ENCODE measurements at regions not wholly inside any gene's neighbourhood (a gene's known extent, or its start where the extent isn't known, plus 50 kb on each side); places are given as distances from the start of the nearest gene placed in this dataset.
"Not testable (repeated sequence)": the region's sequence is repeated elsewhere in the genome, so short reads cannot be mapped to it uniquely, and the experiment has no call there.

DNA sequence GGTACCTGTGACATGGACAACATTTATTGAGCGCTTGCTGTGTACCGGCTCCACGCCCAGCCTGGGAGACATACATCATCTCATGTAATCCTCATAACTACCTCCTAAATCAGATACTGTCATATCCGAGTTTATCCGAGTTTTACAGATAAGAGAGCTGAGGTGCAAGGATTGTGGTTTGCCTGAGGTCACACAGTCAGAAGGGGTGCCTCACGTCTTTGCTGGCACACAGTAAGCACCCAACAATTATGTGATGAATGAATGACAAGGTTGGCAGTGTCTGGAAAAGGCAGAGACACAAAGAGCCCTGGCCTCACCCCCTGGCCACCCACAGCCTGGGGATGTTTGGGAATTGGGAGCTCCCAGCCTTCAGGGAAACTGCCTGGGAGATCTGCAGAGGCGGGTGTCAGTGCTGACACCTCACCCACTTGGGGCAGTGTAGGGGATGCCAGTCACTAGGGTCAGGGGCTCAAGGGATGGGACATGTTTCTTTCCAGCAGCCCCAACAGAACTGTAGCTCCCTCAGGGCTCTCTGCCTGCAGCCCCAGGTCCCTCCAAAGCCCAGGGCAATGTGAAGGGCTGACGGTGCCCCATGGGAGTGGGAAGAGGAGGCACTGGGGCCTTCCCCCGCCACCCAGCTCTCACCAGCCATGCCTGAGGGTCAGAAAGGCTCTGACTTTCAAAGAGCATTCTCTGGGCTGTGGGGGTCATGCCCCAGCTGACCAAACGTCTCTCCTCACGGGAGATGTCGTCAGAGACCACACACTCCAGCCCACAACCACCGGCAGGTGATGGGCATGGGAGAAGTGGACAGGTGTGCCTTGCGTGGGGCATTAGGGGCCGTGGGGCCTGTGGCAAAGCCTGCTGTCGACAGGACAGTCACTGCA, 157.5 kb downstream of the ZFP36L2 start:
- no peak for DNase-seq

DNA sequence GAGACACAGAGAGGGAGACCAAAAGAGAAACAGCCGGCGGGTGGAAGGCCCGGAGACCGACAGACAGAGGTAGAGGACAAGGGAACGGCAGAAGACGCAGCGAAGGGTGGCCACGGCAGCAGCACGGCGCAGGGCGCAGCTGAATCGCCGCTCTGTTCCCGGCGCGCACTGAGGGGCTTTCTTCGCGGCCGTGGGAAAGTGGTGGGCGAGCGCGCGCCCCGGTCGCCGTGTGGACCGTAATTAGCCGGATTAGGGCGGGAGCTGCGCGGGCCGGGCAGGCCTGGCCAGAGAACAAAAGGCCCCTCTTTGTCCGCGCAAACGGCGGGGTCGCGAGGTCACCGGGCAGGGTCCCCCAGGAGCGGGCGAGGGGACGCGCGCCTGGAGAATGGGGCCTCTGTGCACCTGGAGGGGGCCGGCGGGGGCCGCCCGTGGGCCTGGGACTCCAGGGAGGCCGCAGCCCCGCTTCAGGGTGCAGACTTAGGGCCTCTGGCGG, 158.3 kb downstream of the ZFP36L2 start:
- DNase-seq = no peak

- no peak for DNase-seq
Observed at GRCh38 chr2:43067254-43068040, 159.0 kb downstream of the ZFP36L2 start.

DNA sequence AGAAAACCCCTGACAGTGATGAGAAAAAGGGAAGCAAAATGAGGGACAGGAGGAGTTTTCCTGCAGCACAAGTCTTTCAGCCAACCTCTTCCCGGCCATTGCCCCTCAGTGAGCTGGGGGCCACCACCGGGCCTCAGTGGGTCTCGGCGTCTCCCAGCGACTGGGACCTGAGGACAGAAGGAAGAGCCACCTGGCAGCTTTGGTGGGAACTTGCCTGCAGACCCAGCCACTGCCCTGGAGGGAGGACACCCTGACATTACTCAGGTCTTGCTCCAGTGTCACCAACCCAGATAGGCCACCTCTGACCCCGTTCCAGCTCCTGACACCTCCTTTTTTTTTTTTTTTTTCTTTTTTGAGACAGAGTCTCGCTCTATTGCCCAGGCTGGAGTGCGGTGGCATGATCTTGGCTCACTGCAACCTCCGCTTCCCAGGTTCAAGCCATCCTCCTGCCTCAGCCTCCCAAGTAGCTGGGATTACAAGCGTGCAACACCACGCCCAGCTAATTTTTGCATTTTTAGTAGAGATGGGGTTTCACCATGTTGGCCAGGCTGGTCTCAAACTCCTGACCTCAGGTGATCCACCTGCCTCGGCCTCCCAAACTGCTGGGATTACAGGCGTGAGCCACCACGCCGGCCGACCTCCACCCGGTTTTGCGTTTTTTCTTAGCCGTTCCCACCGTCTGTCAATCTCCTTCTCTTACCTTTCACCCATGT, 159.7 kb downstream of the ZFP36L2 start:
- not testable (repeated sequence) for DNase-seq

DNA sequence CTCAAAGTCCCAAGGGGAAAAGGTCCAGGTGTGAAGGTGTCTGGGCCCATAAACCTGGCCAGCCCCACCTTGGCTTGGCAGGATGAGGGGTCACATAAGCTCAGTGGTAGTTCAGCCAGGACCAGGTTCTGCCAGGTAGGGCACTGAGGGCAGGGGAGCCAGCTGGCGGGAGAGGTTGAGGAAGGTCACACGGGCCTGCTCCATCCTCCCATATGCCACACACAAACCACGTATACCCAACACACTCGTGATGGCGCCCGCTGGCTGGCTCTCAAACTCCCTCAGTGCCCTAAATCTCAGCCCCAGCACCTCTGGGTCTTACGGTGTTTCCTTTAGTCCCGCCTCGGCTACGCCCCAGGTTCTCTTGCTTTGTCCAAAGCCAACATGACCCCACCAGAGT, 160.5 kb downstream of the ZFP36L2 start:
- no peak for DNase-seq

DNA sequence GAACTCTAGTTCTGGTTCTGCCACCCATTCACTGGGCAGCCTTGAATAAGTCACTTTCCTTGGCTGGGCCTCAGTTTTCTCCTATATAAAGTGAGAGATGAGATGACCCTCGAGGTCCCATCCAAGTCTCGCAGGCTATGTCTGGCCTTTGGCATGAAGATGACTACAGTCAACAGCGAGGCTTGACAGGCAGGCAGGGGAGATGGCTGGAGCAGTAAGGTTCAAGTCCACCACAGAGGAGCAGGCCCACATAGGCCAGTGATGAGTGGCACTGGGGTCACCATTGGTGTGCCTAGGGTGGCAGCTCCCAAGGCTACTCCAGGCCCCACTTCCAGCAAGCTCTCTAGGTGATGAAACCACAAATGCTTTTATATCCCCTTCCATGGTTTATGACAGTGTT, 161.4 kb downstream of the ZFP36L2 start:
- no peak for DNase-seq

DNA sequence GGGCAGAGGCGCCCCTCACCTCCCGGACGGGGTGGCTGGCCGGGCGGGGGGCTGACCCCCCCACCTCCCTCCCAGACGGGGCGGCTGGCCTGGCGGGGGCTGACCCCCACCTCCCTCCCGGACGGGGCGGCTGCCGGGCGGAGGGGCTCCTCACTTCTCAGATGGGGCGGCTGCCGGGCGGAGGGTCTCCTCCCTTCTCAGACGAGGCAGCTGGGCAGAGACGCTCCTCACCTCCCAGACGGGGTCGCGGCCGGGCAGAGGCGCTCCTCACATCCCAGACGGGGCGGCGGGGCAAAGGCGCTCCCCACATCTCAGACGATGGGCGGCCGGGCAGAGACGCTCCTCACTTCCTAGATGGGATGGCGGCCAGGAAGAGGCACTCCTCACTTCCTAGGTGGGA, 163.3 kb downstream of the ZFP36L2 start:
- DNase-seq = not testable (repeated sequence)

- no peak for DNase-seq
Observed at GRCh38 chr2:43062058-43062457, 164.3 kb downstream of the ZFP36L2 start.

GRCh38 chr2:43060390-43061016, 165.9 kb downstream of the ZFP36L2 start:
- DNase-seq = no peak

DNA sequence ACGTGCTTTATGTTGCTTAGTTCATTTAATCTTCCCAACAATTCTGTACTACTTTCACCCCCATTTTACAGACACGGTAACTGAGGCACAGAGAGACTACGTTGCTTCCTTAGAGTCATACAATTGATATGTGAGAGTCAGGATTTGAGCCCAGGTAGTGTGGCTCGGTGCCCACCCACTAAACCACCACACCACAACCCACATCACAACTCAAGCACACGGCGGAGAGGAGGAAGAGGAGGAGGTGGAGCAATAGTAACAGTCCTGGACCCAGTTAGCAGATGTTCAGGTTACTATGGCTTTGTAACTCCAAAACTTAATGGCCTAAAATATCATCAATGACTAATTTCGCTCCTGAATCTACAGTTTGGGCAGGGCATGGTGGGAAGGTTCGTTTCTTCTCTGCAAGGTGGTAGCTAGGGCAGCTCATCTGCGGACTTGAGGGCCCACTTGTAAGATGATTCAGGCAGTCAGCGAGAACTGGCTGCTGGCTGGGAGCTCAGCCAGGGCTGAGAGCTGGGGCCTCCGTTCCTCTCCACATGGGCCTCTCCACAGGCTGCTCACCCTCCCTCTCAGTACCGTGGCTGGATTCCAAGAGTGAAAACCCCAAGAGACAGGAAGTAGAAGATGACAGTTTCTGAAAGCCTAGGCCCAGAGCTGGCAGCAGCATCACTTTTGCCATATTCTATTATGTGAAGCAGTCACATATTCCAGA, 167.1 kb downstream of the ZFP36L2 start:
- DNase-seq = no peak

DNA sequence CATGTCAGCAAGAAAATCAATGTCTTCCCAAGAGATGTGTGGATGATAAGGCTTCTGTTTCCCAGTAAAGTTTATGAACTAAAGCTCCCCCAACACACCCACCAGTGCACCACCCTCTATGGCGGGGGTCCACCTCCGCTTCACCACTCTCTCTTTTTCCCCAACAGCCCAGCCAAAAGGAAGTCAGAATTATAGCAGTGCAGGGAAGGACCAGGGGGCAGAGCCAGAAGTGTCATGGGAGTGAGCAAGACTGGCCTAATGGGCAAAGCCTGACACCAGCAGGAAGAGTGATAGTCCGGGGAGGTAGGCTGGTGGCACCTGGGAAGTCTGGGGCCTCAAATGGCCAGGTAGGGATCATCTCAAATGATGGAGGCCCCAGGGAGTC, 167.7 kb downstream of the ZFP36L2 start:
- no peak for DNase-seq

- DNase-seq = no peak
Observed at GRCh38 chr2:43057742-43058725, 168.4 kb downstream of the ZFP36L2 start.

GRCh38 chr2:43057026-43057741, 169.2 kb downstream of the ZFP36L2 start:
- DNase-seq = no peak

DNA sequence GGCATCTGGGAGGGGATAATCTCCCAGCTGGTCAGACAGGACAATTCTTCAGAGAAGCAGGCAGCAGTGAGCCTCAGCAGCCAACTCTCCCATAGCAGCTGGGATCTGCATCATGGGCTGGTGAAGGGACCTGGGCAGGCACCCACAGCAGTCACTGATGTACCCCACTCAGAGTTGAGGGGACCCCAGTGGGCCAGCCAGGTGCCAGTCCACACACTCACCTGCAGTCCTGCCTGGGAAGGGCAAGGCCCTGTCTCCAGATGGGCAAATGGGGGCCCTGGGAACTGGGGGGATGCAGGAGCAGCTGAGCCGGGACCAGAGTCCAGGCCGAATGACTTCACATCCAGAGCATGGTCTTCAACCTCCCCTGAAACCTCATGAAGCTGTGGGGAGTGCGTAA, 170.4 kb downstream of the ZFP36L2 start:
- DNase-seq = no peak

DNA sequence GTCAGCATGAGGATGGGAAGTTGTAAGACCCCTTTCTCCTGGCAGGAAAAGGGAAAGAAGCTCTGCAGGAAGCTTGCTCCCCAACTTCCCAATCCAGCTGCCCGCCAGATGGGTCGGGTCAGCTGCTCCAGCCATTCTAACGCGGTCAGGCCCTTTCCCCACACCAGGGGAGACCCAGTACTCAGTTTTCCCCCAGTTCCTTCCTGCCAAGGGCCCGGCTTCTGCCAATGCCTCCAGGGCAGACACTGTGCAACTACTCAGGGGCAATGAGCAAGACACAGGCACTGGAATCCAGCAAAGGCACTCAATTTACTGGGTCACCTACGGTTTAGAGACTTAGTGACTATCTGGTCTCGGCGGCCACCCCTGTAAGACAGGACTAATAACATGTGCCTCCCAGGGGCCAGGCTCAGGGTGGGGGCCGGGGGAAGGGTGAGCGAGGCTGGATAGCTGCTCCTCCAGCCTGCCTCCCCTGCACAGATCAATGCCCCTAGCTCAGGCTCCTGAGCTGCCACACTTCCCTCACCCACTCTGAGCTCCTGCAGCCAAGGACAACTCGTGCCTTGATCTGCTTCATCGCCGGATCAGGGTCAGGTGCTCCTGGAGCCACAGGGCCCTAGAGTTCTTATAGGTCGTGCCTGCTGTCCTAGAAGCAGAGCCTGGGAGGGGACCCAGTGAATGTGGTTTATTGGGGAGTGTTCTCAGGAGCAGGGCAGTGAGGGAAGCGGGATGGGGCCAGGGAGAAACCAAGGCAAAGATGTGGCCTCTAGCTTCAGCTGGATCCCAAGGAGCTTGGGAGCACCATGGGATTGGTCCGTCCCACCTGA, 171.1 kb downstream of the ZFP36L2 start:
- no peak for DNase-seq

GRCh38 chr2:43054367-43054766, 172.0 kb downstream of the ZFP36L2 start:
- no peak for DNase-seq

GRCh38 chr2:43052944-43053306, 173.5 kb downstream of the ZFP36L2 start:
- DNase-seq = no peak

GRCh38 chr2:43052204-43052943, 174.0 kb downstream of the ZFP36L2 start:
- no peak for DNase-seq

- DNase-seq = no peak
Observed at GRCh38 chr2:43051338-43051737, 175.1 kb downstream of the ZFP36L2 start.
